B cell (primary cell): ENCODE measurements at regions not wholly inside any gene's neighbourhood (a gene's known extent, or its start where the extent isn't known, plus 50 kb on each side); places are given as distances from the start of the nearest gene placed in this dataset.

Source experiments
- CTCF ChIP-seq: fragments of 200-600 bp; IDR thresholded peaks from one replicate; pipeline ENCODE4 v1.8.0; 2022; ENCODE audit warnings: antibody characterized with exemption, mild to moderate bottlenecking
- EZH2 ChIP-seq: IDR thresholded peaks from 2 replicates; pipeline ENCODE4 v1.6.1; 2012; ENCODE audit warnings: borderline replicate concordance, low read depth, mild to moderate bottlenecking, moderate library complexity, low read length; ENCODE audit not compliant: insufficient read depth, poor library complexity, severe bottlenecking

- TF ChIP-seq CTCF (no peak), EZH2 (no peak)
These were observed 162.2 kb upstream of the SSTR1 start for GRCh38 chr14:38045461-38045860.
